Fibroblast of mammary gland (primary cell): ENCODE measurements at regions not wholly inside any gene's neighbourhood (a gene's known extent, or its start where the extent isn't known, plus 50 kb on each side); places are given as distances from the start of the nearest gene placed in this dataset.

ENCODE experiments used
- DNase-seq: peaks from one replicate; pipeline ENCODE4 v3.0.0-alpha.2; 2010; ENCODE audit warnings: low read depth
- H3K4me3 ChIP-seq: 2 replicates; pipeline ENCODE4 v1.5.1; 2011; ENCODE audit warnings: low read depth, mild to moderate bottlenecking, low read length, moderate library complexity; ENCODE audit not compliant: control insufficient read depth
- TF ChIP-seq, protein P1 (sequence below): conservative IDR thresholded peaks from 2 replicates; pipeline ENCODE4 v1.5.1; 2011; ENCODE audit warnings: low read depth, low read length, inconsistent platforms; ENCODE audit not compliant: control insufficient read depth, insufficient read depth

DNA sequence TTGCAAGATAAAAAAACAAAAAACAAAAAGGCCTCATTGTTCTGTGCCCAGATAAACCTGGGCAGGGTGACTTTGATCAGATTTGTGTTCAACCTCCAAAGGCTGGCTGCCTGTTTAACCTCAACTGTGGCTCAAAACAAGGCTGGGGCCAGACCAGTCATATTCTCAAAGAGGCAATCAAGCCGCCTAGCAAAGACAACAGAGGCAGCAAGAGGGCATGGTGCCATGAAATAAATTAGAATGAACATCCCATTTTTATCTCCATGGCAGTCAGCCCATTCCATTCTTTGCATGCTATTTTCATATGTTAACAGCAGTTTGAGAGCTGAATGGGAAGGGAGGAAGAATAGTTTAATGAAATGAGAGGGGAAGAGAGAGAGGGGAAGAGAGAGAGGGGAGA is 1150.3 kb downstream of the TYW1 start:
- TF ChIP-seq, protein P1, sequence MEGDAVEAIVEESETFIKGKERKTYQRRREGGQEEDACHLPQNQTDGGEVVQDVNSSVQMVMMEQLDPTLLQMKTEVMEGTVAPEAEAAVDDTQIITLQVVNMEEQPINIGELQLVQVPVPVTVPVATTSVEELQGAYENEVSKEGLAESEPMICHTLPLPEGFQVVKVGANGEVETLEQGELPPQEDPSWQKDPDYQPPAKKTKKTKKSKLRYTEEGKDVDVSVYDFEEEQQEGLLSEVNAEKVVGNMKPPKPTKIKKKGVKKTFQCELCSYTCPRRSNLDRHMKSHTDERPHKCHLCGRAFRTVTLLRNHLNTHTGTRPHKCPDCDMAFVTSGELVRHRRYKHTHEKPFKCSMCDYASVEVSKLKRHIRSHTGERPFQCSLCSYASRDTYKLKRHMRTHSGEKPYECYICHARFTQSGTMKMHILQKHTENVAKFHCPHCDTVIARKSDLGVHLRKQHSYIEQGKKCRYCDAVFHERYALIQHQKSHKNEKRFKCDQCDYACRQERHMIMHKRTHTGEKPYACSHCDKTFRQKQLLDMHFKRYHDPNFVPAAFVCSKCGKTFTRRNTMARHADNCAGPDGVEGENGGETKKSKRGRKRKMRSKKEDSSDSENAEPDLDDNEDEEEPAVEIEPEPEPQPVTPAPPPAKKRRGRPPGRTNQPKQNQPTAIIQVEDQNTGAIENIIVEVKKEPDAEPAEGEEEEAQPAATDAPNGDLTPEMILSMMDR: no peak
- no peak for DNase-seq
- no peak overlapping the region for H3K4me3 ChIP-seq

DNA sequence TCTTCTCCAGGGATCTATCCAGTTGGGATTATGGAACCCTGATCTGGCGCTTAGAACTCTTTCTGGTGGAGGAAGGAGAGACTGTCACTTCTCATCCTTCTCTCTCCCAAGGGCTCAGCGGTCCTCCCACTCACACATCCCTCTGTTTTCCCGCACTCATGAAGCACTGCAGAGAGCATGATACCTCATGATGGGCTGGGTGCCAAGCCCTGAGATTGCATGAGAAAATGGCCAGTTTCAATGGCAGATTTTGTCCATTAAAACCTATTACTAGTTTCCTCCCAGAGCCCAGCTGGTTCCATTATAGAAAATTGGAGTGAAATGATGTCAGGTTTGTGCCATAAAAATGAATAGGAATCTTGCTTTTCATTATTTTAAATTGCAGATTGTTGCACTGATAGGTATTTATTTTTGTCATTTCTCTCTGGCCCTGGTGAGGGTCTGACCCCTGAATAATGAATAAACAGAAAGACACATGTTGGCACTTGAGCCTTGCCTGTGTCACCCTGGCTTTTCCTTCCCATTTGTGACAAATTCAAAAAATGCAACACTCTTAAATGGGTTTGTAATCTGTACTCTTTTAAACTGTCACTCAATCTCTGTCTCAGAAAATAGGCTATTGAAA is 1151.1 kb downstream of the TYW1 start:
- no peak overlapping the region for H3K4me3 ChIP-seq
- DNase-seq: no peak
- TF ChIP-seq, protein P1: no peak

DNA sequence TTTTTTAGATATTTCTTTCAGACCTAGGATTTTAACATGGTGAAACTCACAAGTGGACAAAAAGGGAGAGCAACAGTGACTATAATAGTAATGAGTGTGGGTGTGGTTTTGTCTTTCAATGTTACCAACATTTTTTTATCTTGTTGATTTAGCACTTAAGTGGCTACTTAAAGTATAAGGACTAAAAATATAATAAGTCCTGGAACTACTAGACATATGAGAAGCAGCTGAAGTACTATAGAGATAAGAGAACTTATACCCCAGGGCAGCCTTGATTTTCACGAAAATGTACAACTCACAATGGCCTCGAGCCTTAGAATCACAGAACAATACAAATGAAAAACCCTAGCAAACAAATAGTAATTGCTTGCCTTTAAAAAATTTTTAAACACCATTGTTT is 1151.8 kb downstream of the TYW1 start:
- TF ChIP-seq, protein P1: no peak
- no peak for DNase-seq
- H3K4me3 ChIP-seq: no peak overlapping the region

DNA sequence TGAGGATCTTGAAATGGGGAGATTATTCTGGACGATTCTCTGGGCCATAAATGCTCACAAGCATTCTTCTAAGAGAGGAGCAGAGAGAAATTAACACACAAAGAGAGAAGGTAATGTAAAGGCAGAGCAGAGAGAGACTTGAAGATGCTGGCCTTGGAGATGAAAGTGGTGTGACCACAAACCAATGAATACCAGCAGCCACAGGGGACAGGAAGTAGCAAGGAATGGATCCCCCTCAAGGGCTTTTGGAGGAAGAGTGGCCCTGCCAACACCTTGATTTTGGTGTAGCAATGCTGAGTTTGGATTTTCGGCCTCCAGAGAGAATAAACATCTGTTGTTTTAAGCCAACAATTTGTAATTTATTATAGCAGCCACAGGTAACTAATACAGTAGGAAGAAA is 1155.6 kb downstream of the TYW1 start:
- no peak for DNase-seq
- no peak overlapping the region for H3K4me3 ChIP-seq
- TF ChIP-seq, protein P1: no peak

DNA sequence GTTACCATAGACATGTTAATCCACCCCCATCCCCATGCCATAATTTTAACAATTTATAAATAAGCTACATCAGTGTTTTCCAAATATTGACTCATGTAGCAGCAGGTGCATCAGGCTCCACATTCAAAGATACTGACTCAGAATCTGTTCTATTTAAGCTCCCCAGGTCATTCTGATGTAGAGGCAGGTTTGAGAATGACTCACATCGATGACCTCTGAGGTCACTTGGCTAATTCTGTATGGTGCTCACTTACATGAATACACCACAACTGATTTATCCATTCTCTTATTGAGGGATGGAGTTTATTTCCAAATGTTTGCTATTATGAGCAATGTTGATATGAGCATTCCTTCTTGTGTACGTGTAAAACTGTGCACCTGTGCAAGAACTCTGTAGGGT is 1159.0 kb downstream of the TYW1 start:
- TF ChIP-seq, protein P1: no peak
- no peak overlapping the region for H3K4me3 ChIP-seq
- DNase-seq: no peak

DNA sequence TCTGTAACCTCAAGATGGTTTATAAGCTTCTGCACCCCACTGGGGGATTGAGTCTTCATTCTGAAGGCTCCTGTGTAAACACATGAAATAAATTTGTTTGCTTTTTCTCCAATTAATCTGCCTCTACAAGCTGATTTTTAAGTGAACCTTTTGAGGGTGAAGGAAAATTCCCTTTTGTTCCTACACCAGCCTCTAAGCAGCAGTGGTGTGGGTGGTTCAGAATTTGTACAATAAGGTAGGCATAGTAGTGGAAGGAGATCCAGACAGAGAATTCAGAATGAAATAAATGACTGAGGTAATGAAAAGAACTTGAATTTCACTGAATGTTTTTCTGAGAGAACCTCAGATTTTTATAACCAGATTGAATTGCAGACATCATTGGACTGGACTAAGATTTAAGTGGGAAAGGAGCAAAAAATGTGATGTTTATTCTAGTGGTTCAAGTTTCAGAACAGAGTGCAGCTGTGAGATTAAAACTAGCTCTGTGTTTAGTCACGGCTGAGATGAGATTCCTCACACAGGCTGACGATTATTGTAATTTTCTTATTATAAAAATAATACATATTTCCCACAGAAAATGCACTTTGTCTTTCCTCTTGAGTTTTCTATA is 1162.2 kb downstream of the TYW1 start:
- DNase-seq: no peak
- H3K4me3 ChIP-seq: no peak overlapping the region
- TF ChIP-seq, protein P1: no peak

DNA sequence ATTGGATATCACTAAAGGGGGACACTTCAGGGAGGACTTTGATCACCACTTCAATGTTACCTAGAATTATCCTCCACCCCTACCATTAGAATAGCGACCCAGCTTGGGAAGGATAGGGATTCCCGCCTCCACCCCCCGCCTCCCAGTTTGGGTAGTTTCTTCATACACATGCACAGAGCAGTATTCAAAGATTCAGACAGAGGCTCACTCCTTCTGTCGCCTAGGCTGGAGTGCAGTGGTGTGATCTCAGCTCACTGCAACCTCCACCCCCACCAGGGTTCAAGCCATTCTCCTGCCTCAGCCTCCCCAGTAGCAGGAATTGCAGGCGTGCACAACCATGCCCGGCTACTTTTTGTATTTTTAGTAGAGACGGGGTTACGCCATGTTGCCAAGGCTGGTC is 1166.1 kb downstream of the TYW1 start:
- TF ChIP-seq, protein P1: no peak

More for the DNA sequence above, 1166.1 kb downstream of the TYW1 start:
- DNase-seq: no peak
- no peak overlapping the region for H3K4me3 ChIP-seq
